ENCODE measurements at regions not wholly inside any gene's neighbourhood (a gene's known extent, or its start where the extent isn't known, plus 50 kb on each side); places are given as distances from the start of the nearest gene placed in this dataset.

DNA sequence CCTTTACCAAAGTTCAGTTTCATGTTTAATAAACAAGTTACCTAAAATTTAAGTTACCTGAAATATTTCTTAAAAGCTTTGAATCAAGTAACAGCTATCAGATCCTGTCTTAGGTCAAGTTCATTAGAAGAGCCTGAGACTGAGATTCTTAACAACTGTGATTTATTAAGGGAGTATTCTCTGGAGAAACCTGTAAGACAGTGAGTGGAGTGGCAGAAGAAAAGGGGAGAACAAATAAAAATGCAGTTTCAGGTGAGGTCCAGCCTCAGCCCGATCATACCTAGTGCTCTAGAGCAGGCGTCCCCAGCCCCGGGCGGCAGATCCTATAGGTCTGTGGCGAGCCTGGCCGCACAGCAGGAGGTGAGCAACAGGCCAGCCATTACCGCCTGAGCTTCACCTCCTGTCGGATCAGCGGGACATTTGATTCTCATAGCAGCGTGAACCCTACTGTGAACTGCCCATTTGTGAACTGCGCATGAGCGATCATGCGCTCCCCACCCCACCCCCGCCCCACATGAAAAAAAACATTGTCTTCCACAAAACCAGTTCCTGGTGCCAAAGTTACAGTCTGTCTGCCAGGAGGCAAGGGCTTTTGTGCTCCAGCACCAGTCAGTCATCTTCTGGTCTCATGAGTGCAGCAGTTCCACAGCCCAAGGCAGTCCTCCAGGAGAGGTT is 59.2 kb upstream of the ADGRB3 start:
- H3K9me3 Mint-ChIP-seq, result peaks cover 2% of the 10 kb centered on the region
- H3K4me1 ChIP-seq (ENCODE audit: insufficient read depth, low read length), result no peaks in the 10 kb centered on the region
- H3K27ac ChIP-seq (ENCODE audit: low read depth in 1 of 2, low read length in 2 of 2), result no peak overlapping the region
- intact Hi-C loops (cut with DNase I, micrococcal nuclease), result no loop called here
- H3K36me3 ChIP-seq (ENCODE audit: insufficient read depth, low read length), result no peaks in the 10 kb centered on the region
- no peaks in the 10 kb centered on the region for H3K36me3 Mint-ChIP-seq (ENCODE audit: low read depth)
- H3K9me3 ChIP-seq (ENCODE audit: control insufficient read depth in 1 of 2, insufficient read depth in 1 of 2, low read length in 2 of 2), result peaks cover 0 to 3% of the 10 kb centered on the region in 2 experiments
- no peaks in the 10 kb centered on the region for H3K4me1 Mint-ChIP-seq (ENCODE audit: low read depth)
- ChIA-PET POLR2A (no interaction called here), CTCF (no interaction called here)
- no peaks in the 10 kb centered on the region for H3K27me3 ChIP-seq (ENCODE audit: control insufficient read depth in 1 of 2, insufficient read depth in 2 of 2, low read length in 2 of 2)
- no peak for DNase-seq
- H3K27ac Mint-ChIP-seq, result no peak overlapping the region
- TF ChIP-seq, protein P1, sequence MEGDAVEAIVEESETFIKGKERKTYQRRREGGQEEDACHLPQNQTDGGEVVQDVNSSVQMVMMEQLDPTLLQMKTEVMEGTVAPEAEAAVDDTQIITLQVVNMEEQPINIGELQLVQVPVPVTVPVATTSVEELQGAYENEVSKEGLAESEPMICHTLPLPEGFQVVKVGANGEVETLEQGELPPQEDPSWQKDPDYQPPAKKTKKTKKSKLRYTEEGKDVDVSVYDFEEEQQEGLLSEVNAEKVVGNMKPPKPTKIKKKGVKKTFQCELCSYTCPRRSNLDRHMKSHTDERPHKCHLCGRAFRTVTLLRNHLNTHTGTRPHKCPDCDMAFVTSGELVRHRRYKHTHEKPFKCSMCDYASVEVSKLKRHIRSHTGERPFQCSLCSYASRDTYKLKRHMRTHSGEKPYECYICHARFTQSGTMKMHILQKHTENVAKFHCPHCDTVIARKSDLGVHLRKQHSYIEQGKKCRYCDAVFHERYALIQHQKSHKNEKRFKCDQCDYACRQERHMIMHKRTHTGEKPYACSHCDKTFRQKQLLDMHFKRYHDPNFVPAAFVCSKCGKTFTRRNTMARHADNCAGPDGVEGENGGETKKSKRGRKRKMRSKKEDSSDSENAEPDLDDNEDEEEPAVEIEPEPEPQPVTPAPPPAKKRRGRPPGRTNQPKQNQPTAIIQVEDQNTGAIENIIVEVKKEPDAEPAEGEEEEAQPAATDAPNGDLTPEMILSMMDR (IDR thresholded peaks at IDR 0.05), result no peak
- H3K4me3 Mint-ChIP-seq, result no peak overlapping the region
- H3K27me3 Mint-ChIP-seq, result no peaks in the 10 kb centered on the region
- no peak for ATAC-seq (ENCODE audit: poor library complexity)
- no peak overlapping the region for H3K4me3 ChIP-seq (ENCODE audit: low read length)

DNA sequence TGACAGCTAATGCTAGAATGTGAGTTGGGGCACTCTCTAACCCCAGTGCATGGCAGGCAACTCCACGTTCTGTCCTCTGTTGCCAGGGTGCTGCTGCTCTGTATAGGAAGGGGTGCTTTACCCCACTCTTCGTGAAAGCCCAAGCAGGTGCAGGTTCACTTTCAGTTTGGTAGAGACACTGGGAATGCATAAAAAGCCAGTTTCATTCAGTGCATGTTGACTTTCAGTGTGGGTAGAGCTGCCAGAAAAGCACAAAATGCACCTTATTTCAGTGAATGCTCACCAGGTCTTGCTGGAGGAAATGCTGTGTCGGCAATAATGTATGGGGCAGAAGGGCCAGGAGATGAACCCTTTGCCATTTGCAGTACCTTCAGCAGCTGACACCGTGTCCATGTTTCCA is 62.1 kb upstream of the ADGRB3 start:
- Histone ChIP-seq H3K27me3 (ENCODE audit: control insufficient read depth in 1 of 2, insufficient read depth in 2 of 2, low read length in 2 of 2) (no peaks in the 10 kb centered on the region), H3K4me1 (ENCODE audit: insufficient read depth, low read length) (no peaks in the 10 kb centered on the region), H3K27ac (ENCODE audit: low read depth in 1 of 2, low read length in 2 of 2) (no peak overlapping the region), H3K36me3 (ENCODE audit: insufficient read depth, low read length) (no peaks in the 10 kb centered on the region), H3K4me3 (ENCODE audit: low read length) (no peak overlapping the region), H3K9me3 (ENCODE audit: control insufficient read depth in 1 of 2, insufficient read depth in 1 of 2, low read length in 2 of 2) (peaks cover 0 to 7% of the 10 kb centered on the region in 2 experiments)
- Mint-ChIP-seq H3K9me3 (peaks cover 5% of the 10 kb centered on the region), H3K4me1 (ENCODE audit: low read depth) (no peaks in the 10 kb centered on the region), H3K36me3 (ENCODE audit: low read depth) (no peaks in the 10 kb centered on the region), H3K4me3 (no peak overlapping the region), H3K27me3 (no peaks in the 10 kb centered on the region), H3K27ac (no peak overlapping the region)
- TF ChIP-seq, protein P1 (IDR thresholded peaks at IDR 0.05), result no peak
- ChIA-PET CTCF (no interaction called here), POLR2A (no interaction called here)
- intact Hi-C loops (cut with DNase I, micrococcal nuclease), result no loop called here
- no peak for ATAC-seq (ENCODE audit: poor library complexity)
- DNase-seq, result no peak

DNA sequence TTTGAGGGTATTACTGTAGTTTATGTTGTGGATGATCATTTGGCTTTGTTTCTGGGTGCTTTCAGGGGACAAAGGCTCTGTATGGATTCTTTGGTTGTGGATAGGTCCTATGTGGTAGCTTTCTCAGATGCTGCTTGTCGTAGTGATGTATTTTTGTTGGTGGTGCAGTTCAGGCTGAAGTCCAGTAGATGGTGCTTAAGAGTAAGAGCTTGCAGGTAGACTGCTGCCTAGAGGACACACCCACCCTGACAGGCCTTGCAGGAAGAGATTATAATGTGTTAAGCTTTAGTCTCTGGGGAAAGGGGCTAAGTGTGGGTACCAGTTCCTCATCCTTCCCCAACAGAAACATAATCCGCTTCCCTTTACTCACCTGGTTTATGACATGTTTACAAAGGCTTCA is 62.6 kb upstream of the ADGRB3 start:
- H3K27ac Mint-ChIP-seq, result no peak overlapping the region
- H3K4me1 Mint-ChIP-seq (ENCODE audit: low read depth), result no peaks in the 10 kb centered on the region
- no peaks in the 10 kb centered on the region for H3K4me1 ChIP-seq (ENCODE audit: insufficient read depth, low read length)
- no peak for ATAC-seq (ENCODE audit: poor library complexity)
- H3K27me3 ChIP-seq (ENCODE audit: control insufficient read depth in 1 of 2, insufficient read depth in 2 of 2, low read length in 2 of 2), result no peaks in the 10 kb centered on the region
- H3K27me3 Mint-ChIP-seq, result no peaks in the 10 kb centered on the region
- intact Hi-C loops (cut with DNase I, micrococcal nuclease), result no loop called here
- no peak overlapping the region for H3K4me3 Mint-ChIP-seq
- TF ChIP-seq, protein P1 (IDR thresholded peaks at IDR 0.05), result no peak
- ChIA-PET CTCF (no interaction called here), POLR2A (no interaction called here)
- H3K27ac ChIP-seq (ENCODE audit: low read depth in 1 of 2, low read length in 2 of 2), result no peak overlapping the region
- H3K9me3 ChIP-seq (ENCODE audit: control insufficient read depth in 1 of 2, insufficient read depth in 1 of 2, low read length in 2 of 2), result peaks cover 0 to 7% of the 10 kb centered on the region in 2 experiments
- peak in 3 of 14 experiments; percentile 2 to 11 (median 7) for DNase-seq
- no peaks in the 10 kb centered on the region for H3K36me3 Mint-ChIP-seq (ENCODE audit: low read depth)
- H3K36me3 ChIP-seq (ENCODE audit: insufficient read depth, low read length), result no peaks in the 10 kb centered on the region
- peaks cover 7% of the 10 kb centered on the region for H3K9me3 Mint-ChIP-seq
- H3K4me3 ChIP-seq (ENCODE audit: low read length), result no peak overlapping the region
